ENCODE measurements at regions not wholly inside any gene's neighbourhood (a gene's known extent, or its start where the extent isn't known, plus 50 kb on each side); places are given as distances from the start of the nearest gene placed in this dataset.
"Not testable (repeated sequence)": the region's sequence is repeated elsewhere in the genome, so short reads cannot be mapped to it uniquely, and the experiment has no call there.

- H3K4me1 Mint-ChIP-seq (ENCODE audit: unreplicated experiment): no peaks in the 10 kb centered on the region
- no peaks in the 10 kb centered on the region for H3K27me3 Mint-ChIP-seq
- no peak overlapping the region for H3K27ac Mint-ChIP-seq
- H3K36me3 Mint-ChIP-seq: no peaks in the 10 kb centered on the region
- H3K4me3 Mint-ChIP-seq: no peak overlapping the region
- no peak for DNase-seq (ENCODE audit: extremely low spot score, unreplicated experiment)
- H3K9me3 Mint-ChIP-seq: no peaks in the 10 kb centered on the region
- TF ChIP-seq CTCF (conservative IDR thresholded peaks at IDR 0.05): no peak
Measured at GRCh38 chr10:36739884-36740445, 385.4 kb upstream of the ANKRD30A start.

GRCh38 chr10:36738738-36739431 lies 386.5 kb upstream of the ANKRD30A start:
- no peak overlapping the region for H3K27ac Mint-ChIP-seq
- no peaks in the 10 kb centered on the region for H3K4me1 Mint-ChIP-seq (ENCODE audit: unreplicated experiment)
- no peaks in the 10 kb centered on the region for H3K9me3 Mint-ChIP-seq
- H3K27me3 Mint-ChIP-seq: no peaks in the 10 kb centered on the region
- DNase-seq (ENCODE audit: extremely low spot score, unreplicated experiment): no peak
- H3K36me3 Mint-ChIP-seq: no peaks in the 10 kb centered on the region
- TF ChIP-seq CTCF (conservative IDR thresholded peaks at IDR 0.05): no peak
- no peak overlapping the region for H3K4me3 Mint-ChIP-seq

- TF ChIP-seq CTCF (conservative IDR thresholded peaks at IDR 0.05): no peak
- H3K27ac Mint-ChIP-seq: no peak overlapping the region
- no peaks in the 10 kb centered on the region for H3K4me1 Mint-ChIP-seq (ENCODE audit: unreplicated experiment)
- DNase-seq (ENCODE audit: extremely low spot score, unreplicated experiment): no peak
- H3K27me3 Mint-ChIP-seq: no peaks in the 10 kb centered on the region
- H3K9me3 Mint-ChIP-seq: no peaks in the 10 kb centered on the region
- no peak overlapping the region for H3K4me3 Mint-ChIP-seq
- no peaks in the 10 kb centered on the region for H3K36me3 Mint-ChIP-seq
Measured at GRCh38 chr10:36736311-36736710, 389.1 kb upstream of the ANKRD30A start.

GRCh38 chr10:36734590-36734989 lies 390.8 kb upstream of the ANKRD30A start:
- H3K4me1 Mint-ChIP-seq (ENCODE audit: unreplicated experiment); H3K4me3 Mint-ChIP-seq; H3K27ac Mint-ChIP-seq; H3K9me3 Mint-ChIP-seq; DNase-seq (ENCODE audit: extremely low spot score, unreplicated experiment); H3K27me3 Mint-ChIP-seq; H3K36me3 Mint-ChIP-seq: not testable (repeated sequence)

- no peak for TF ChIP-seq CTCF (conservative IDR thresholded peaks at IDR 0.05)
- Mint-ChIP-seq H3K4me1 (ENCODE audit: unreplicated experiment) (peaks cover 5% of the 10 kb centered on the region), H3K27me3 (peaks cover 3% of the 10 kb centered on the region), H3K27ac (no peak overlapping the region), H3K36me3 (no peaks in the 10 kb centered on the region), H3K4me3 (no peak overlapping the region), H3K9me3 (no peaks in the 10 kb centered on the region)
- no peak for DNase-seq (ENCODE audit: extremely low spot score, unreplicated experiment)
Measured at GRCh38 chr10:36730316-36730715, 395.1 kb upstream of the ANKRD30A start.

GRCh38 chr10:36728626-36729025 lies 396.8 kb upstream of the ANKRD30A start:
- Mint-ChIP-seq H3K36me3 (no peaks in the 10 kb centered on the region), H3K27ac (no peak overlapping the region), H3K27me3 (peaks cover 3% of the 10 kb centered on the region), H3K4me3 (no peak overlapping the region), H3K9me3 (no peaks in the 10 kb centered on the region), H3K4me1 (ENCODE audit: unreplicated experiment) (peaks cover 9% of the 10 kb centered on the region)
- TF ChIP-seq CTCF (conservative IDR thresholded peaks at IDR 0.05): no peak
- no peak for DNase-seq (ENCODE audit: extremely low spot score, unreplicated experiment)

Data from type B pancreatic cell (in vitro differentiated cells).